Loucy (cell line): ENCODE measurements at regions not wholly inside any gene's neighbourhood (a gene's known extent, or its start where the extent isn't known, plus 50 kb on each side); places are given as distances from the start of the nearest gene placed in this dataset.

Experiments used
- EZH2phosphoT487 ChIP-seq: fragments of 200-600 bp; IDR thresholded peaks from 2 replicates; pipeline ENCODE4 v1.6.1; 2018; ENCODE audit warnings: antibody characterized with exemption, mild to moderate bottlenecking, moderate library complexity, borderline replicate concordance
- TF ChIP-seq, protein P1 (sequence below): fragments of 200-600 bp; sonication (generic); conservative IDR thresholded peaks from 2 replicates; pipeline ENCODE4 v1.5.1; 2014; ENCODE audit warnings: mild to moderate bottlenecking, antibody characterized with exemption, low read length

DNA sequence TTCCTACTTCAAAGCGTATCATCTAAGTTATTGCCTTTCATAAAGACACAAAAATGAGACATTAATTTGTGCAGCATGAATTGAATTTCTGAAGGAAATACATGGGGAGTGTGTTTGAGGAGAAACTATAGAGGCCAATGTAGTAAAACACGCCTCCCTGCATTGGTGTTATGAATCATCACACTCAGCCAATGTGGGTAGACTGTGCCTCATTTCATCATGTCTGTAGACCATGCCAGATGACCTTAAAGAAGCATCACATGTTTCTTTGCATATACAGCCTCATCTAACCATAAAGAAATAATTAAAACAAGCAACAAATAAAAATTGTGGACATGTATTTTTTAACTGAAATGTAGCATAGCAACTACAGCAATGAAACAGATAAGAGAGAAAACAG is 486.0 kb upstream of the ADAMTS9 start:
- TF ChIP-seq, protein P1, sequence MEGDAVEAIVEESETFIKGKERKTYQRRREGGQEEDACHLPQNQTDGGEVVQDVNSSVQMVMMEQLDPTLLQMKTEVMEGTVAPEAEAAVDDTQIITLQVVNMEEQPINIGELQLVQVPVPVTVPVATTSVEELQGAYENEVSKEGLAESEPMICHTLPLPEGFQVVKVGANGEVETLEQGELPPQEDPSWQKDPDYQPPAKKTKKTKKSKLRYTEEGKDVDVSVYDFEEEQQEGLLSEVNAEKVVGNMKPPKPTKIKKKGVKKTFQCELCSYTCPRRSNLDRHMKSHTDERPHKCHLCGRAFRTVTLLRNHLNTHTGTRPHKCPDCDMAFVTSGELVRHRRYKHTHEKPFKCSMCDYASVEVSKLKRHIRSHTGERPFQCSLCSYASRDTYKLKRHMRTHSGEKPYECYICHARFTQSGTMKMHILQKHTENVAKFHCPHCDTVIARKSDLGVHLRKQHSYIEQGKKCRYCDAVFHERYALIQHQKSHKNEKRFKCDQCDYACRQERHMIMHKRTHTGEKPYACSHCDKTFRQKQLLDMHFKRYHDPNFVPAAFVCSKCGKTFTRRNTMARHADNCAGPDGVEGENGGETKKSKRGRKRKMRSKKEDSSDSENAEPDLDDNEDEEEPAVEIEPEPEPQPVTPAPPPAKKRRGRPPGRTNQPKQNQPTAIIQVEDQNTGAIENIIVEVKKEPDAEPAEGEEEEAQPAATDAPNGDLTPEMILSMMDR: no peak
- no peak for TF ChIP-seq EZH2phosphoT487
